ENCODE measurements at regions not wholly inside any gene's neighbourhood (a gene's known extent, or its start where the extent isn't known, plus 50 kb on each side); places are given as distances from the start of the nearest gene placed in this dataset.
A peak's percentile ranks its signal among the peaks of the same experiment; 100 is the strongest.
"Not testable (repeated sequence)": the region's sequence is repeated elsewhere in the genome, so short reads cannot be mapped to it uniquely, and the experiment has no call there.

DNA sequence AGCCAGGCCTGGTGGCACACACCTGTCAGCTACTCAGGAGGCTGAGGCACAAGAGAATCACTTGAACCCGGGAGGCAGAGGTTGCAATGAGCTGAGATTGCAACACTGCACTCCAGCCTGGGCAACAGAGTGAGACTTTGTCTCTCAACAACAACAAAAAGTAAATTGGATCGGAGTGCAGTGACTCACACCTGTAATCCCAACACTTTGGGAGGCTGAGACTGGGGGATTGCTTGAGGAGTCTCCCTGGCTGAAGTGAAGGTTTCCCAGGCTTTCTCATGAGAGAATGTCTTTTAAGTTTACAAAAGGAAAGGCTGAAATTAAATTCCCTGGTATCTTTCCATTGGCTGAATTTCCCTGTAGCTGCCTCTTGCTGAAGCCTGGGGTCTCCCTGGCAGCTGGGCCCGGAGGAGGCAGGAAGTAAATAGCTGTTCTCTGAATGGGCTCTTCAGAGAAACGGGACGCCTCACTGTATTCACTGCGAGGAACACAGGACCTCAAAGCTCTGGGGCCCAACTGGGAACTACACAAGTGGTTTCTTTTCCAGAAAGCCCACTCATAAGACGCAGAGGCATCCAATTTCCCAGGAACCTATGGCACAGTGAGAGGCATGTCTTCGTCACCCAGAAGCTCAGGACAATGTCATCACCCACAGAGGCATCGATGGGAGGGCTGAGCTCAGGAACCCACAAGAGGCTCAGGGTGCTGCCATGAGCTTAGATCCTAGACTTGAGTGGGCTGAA is 77.4 kb upstream of the SMURF2 start:
- in situ Hi-C loops (cut with MboI; ENCODE audit: low pct_unique_long_range_greater_than_20kb, low sequenced_read_pairs): no loop called here

DNA sequence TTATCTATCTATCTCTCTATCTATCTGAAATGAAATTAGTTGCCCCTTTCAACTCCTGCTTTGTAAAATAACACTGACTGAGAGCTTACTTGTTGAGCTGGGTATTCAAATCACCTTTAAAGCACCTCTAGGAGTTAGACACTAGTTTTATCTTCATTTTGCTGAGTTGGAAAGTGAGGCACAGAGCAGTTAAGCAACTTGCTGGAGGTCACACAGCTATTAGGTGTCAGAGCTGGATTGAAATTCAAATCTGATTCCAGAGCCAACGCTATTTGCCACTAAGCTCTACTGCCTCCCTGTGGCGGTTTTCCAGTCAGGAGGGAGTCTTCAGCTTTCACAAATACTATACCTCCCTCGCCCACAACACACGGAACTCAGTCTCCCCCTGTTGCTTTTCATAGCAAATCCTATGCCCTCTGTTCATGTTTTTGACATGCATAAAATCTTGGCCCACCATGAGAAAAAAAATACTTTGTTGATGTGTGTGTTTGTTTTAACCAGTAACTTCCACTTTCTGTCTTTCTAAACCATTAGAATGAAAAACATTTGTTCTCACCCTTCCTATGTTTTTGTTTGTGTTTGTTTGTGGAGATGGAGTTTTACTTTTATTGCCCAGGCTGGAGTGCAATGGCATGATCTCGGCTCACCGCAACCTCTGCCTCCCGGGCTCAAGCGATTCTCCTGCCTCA is 74.8 kb upstream of the SMURF2 start:
- in situ Hi-C loops (cut with MboI; ENCODE audit: low pct_unique_long_range_greater_than_20kb, low sequenced_read_pairs): no loop called here
- peak; percentile 78 for DNase-seq

More for the DNA sequence above, 77.4 kb upstream of the SMURF2 start:
- DNase-seq: no peak

DNA sequence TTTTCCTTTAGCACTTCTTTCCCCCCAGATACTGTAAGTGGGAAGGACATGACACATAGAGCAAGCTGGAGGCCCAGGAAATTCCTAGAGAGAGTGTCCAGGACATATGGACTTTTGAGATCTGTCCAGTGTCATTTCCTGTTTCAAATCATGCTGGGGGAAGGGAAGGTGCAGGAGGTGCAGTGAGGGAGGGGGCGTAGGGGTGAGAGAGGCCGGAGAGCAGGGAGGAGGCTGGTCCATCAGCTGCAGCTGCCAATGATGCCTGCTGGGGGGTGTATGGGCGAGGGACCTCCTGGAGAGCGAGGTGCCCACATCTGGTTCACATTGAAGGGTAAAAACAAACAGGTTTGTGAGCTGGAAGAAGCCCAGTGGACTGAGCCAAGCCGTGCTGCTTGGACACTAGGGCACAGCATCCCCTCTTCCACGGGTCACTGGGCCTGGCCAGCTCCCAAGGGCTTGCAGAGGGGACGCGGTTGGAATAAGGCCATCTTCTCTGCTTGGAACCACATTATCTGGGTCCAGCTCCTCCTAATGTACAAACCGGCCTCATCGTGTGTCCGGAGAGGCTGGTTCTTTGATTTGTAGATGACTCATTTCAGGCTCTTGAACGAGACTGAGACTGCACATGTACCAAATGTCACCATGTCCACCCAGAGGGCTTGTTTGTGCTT is 70.4 kb upstream of the SMURF2 start:
- DNase-seq: no peak
- in situ Hi-C loops (cut with MboI; ENCODE audit: low pct_unique_long_range_greater_than_20kb, low sequenced_read_pairs): no loop called here

DNA sequence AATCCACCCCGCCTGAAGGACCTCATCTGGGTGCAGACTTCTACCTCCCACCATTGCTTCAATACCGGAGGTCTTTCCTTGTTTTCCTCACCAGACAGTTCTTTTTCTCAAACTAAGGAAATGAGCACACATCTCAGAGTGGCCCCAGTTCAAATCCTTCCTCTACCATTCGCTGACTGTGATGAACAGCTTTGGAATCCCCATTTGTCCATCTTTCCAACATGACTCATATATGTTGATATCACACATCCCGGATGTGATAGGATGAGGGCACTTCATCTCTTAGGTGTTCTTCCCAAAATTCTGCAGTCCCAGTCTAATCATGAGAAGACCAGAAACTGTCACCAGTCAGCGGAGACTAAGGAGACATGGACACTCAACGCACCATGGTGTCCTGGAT is 67.9 kb upstream of the SMURF2 start:
- in situ Hi-C loops (cut with MboI; ENCODE audit: low pct_unique_long_range_greater_than_20kb, low sequenced_read_pairs); DNase-seq: not testable (repeated sequence)

DNA sequence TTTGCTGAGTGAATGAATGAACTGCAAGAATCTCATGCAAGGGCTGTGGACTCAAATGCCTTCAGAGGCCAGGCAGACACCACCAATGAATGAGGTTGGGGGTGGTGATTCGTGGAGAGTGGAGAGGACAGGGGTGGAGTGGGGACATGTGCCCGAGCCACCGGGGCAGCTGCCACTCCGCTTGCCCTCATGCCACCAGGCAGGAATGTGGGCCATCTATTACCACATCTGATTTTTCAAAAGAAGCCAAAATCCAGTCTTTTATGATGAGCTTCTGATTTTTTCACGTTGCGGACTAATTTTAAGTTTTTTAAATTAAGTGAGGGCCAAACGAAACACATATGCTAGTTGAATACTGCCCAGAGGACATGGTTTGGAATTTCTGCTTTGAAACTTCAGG is 67.1 kb upstream of the SMURF2 start:
- no peak for DNase-seq
- in situ Hi-C loops (cut with MboI; ENCODE audit: low pct_unique_long_range_greater_than_20kb, low sequenced_read_pairs): no loop called here

DNA sequence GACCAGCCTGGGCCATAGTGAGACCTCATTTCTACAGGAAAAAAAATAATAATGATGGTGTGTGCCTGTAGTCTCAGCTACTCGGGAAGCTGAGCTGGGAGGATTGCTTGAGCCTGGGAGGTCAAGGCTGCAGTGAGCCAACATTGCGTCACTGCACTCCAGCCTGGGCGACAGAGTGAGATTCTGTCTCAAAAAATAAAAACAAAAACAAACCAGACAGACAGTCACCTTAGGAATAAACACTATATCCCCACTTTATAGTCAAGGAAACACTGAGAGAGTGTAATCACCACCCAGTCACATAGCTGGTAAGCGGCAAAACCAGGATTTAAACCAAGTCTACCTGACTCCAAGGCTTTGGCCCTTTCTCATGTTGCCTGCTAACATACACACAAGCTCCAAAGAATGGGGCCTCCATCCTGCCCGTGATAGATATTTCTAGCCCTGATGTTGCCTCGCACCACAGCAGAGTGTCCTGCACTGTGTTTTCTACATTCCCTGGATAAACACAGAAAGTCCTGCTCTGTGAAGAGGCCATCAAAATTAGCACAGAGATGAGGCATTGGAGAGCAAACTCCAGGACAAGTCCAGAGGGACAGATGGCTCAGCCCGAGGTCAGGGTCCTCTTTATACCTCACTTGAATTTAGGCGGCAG is 66.1 kb upstream of the SMURF2 start:
- DNase-seq: no peak
- in situ Hi-C loops (cut with MboI; ENCODE audit: low pct_unique_long_range_greater_than_20kb, low sequenced_read_pairs): no loop called here

DNA sequence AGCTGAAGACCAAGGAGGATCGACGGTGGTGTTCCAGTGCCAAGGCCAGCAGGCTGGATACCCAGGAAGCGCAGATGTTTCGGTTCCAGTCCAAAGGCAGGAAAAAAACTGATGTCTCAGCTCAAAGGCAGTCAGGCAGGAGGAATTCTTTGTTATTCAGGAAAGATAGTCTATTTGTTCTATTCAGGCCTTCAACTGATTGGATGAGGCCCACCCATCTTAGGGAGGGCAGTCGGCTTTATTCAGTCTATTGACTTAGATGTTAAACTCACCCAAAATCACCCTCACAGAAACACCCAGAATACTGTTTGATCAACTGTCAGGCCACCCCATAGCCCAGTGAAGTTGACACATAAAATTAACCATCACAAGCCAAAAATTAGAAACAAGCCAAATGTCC is 63.9 kb upstream of the SMURF2 start:
- in situ Hi-C loops (cut with MboI; ENCODE audit: low pct_unique_long_range_greater_than_20kb, low sequenced_read_pairs); DNase-seq: not testable (repeated sequence)

DNA sequence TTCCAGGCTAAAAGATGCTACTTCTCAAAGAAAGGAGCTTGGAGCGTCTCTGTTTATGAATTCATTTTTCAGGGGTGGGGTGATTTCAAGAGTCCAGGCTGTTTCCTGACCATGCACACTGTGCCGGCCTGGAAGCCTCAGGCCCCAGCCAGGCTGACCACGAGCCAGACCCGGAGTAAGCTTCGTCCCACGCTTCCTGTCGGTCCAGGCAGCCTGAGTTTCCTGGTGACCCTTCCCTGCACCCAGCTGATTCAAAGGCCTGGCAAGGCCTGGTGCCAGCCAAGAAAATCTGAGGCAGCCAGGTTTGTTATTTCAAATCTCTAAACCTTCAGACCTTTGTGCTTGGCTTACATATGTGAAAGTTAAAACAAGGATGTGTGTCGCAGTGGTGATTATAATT is 62.1 kb upstream of the SMURF2 start:
- DNase-seq; in situ Hi-C loops (cut with MboI; ENCODE audit: low pct_unique_long_range_greater_than_20kb, low sequenced_read_pairs): not testable (repeated sequence)

DNA sequence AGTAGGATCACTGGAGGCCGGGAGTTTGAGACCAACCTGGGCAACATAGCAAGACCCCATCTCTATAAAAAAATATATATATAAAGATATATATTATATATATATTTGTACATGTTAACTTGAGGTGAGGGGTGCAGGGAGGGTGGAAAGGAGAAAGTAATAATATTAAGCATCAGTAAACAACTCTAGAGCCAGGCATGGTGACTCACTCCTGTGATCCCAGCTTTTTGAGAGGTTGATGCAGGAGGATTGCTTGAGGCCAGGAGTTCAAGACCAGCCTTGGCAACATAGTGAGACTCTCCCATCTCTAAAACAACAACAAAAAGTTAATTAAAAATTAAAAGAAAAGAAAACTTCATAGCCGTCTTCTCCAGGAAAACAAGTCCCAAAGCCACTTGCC is 61.7 kb upstream of the SMURF2 start:
- no peak for DNase-seq
- in situ Hi-C loops (cut with MboI; ENCODE audit: low pct_unique_long_range_greater_than_20kb, low sequenced_read_pairs): no loop called here

DNA sequence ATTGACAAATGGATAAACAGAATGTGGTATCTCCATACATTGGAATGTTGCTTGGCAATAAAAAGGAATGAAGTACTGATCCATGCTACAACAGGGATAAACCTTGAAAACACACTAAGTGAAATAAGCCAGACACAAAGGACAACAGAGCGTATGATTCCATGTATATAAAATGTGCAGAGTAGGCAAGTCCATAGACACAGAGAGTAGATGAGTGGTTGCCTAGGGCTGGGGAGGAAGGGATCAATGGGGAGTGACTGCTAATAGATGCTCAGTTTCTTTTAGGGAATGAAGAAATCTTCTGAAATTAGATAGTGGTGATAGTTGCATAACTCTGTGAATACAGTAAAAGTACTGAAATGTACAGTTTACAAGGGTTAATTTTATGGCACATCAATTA is 59.4 kb upstream of the SMURF2 start:
- DNase-seq; in situ Hi-C loops (cut with MboI; ENCODE audit: low pct_unique_long_range_greater_than_20kb, low sequenced_read_pairs): not testable (repeated sequence)

DNA sequence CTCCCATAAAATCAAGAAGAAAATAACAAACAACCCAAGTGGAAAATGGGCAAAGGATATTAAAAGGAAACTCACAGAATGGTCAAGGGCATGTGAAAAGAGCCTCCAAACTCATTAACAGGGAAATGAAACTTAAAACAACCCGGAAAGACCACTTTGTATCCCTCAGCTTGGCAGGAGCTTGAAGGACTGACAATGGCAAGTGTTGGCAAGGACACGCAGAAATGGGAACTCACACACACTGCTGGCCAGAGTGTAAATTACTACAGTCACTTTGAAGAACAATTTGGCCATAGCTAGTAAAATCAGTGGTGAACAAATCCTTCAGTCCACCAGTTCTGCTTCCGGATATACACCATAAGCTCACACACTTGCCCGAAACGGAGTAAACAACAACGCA is 58.1 kb upstream of the SMURF2 start:
- in situ Hi-C loops (cut with MboI; ENCODE audit: low pct_unique_long_range_greater_than_20kb, low sequenced_read_pairs); DNase-seq: not testable (repeated sequence)

DNA sequence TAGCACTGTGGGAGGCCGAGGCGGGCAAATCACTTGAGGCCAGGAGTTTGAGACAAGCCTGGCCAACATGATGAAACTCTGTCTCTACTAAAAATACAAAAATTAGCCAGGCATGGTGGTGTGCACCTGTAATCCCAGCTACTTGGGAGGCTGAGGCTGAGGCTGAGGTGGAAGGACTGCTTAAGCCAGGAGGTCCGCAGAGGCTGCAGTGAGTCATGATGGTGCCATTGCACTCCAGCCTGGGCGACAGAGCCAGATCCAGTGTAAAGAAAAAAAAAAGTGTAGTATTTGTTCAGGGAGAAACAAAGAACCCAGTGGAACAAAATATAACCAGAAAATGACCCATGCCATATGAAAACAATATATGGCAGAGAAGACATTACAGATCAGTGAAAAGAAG is 57.4 kb upstream of the SMURF2 start:
- in situ Hi-C loops (cut with MboI; ENCODE audit: low pct_unique_long_range_greater_than_20kb, low sequenced_read_pairs); DNase-seq: not testable (repeated sequence)

DNA sequence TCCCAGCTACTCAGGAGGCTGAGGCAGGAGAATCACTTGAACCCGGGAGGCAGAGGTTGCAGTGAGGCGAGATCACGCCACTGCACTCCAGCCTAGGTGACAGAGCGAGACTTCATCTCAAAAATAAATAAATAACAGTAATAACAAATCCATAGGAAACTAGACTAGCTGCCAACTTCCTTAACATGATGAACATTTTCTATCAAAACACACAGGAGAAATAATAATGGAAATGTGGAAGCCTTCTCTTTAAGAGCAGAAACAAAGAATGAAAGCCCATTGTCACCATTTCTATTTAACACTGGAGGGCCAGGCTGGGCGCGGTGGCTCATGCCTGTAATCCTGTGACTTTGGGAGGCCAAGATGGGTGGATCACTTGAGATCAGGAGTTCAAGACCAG is 56.7 kb upstream of the SMURF2 start:
- in situ Hi-C loops (cut with MboI; ENCODE audit: low pct_unique_long_range_greater_than_20kb, low sequenced_read_pairs); DNase-seq: not testable (repeated sequence)

DNA sequence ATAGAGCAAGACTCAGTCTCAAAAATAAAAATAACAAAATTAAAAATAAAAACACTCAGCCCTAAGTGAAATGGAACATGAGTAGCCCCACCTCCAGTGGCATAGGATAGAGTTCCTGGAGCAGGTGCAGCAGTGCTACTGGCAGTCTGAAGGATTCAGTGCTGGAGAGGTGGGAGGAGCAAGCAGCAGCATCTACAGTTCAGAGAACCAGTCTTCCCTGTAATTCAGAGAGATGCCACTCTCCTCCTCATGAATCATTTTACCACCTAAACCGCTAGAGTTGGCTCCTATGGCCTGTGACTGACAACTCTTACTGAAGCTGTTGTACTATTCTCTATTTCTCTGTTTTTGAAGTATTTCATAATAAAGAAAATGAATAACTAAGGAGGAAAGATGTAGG is 56.0 kb upstream of the SMURF2 start:
- DNase-seq: no peak
- in situ Hi-C loops (cut with MboI; ENCODE audit: low pct_unique_long_range_greater_than_20kb, low sequenced_read_pairs): no loop called here

DNA sequence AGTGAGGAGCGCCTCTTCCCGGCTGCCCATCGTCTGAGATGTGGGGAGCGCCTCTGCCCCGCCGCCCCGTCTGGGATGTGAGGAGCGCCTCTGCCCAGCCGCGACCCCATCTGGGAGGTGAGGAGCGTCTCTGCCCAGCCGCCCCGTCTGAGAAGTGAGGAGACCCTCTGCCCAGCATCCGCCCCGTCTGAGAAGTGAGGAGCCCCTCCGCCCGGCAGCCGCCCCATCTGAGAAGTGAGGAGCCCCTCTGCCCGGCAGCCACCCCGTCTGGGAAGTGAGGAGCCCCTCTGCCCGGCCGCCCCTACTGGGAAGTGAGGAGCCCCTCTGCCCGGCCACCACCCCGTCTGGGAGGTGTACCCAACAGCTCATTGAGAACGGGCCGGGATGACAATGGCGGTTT is 54.4 kb upstream of the SMURF2 start:
- DNase-seq; in situ Hi-C loops (cut with MboI; ENCODE audit: low pct_unique_long_range_greater_than_20kb, low sequenced_read_pairs): not testable (repeated sequence)

DNA sequence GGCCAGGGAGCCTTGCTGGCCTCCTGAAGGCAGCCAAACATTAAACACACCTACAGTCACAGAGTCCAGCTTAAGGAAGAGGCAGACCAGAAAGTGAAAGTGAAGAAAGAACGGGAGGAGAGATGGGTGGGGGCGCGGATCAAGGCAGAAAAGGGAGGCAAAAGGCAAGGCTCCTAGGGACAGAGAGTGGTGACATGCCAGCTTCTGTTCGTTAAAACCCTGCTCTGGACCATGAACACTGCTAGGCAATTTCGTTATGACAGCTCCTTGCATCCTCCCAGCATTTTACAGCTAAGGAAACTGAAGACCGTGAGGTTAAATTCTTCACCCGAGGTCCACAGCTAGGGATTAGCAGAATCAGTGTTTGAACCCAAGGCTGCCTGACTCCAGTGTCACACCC is 51.7 kb upstream of the SMURF2 start:
- in situ Hi-C loops (cut with MboI; ENCODE audit: low pct_unique_long_range_greater_than_20kb, low sequenced_read_pairs): not testable (repeated sequence)
- DNase-seq: peak; percentile 32

DNA sequence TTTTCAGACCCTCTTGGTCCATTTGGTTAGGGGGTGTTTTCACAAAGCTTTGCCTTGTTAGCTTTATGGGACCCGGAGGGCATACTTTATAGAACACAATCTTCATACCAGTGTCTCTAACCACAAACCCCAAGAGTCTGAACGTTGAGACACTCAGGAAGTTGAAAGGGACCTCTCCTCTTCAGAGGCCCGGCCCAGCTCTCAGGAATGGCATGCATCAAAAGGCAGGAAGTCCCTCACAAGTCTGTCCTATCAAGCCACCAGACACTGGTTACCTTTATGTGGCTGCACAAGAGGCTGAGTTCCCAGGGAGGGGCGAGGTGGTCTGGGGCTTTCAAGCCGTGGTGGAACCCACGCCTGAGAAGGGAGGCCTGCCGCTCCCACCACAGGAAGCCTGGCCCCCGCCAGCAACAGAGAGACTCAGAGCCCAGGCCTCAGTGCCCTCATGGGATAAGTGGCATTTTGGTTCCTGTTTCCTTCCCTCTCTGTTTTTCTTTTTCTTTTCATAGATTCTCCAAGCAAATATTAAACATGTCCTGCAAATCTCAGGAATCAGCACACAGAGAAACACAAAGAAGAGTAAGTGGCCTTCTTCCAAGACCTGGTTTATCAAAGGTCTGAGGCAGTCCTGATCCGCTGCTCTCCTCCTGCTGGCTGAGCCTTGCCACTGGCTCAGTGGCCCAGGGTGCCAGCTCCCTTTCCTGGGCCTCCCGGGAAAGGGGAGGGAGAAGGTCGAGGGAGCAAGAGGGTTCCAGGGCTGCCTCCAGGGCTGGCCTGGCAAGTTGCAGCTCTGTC is 50.6 kb upstream of the SMURF2 start:
- DNase-seq: peak; percentile 82
- in situ Hi-C loops (cut with MboI; ENCODE audit: low pct_unique_long_range_greater_than_20kb, low sequenced_read_pairs): not testable (repeated sequence)

All from KBM-7 (cell line).